ENCODE measurements at regions not wholly inside any gene's neighbourhood (a gene's known extent, or its start where the extent isn't known, plus 50 kb on each side); places are given as distances from the start of the nearest gene placed in this dataset.

GRCh38 chr12:89954259-89954658 lies 245.6 kb upstream of the ATP2B1 start:
- TF ChIP-seq POLR2A (IDR thresholded peaks at IDR 0.05; ENCODE audit: low read depth, low read length): no peak
- TF ChIP-seq POLR2AphosphoS5 (IDR thresholded peaks at IDR 0.05; ENCODE audit: low read depth, low read length): no peak
